Smooth muscle cell (in vitro differentiated cells): ENCODE measurements at regions not wholly inside any gene's neighbourhood (a gene's known extent, or its start where the extent isn't known, plus 50 kb on each side); places are given as distances from the start of the nearest gene placed in this dataset.
A peak's percentile ranks its signal among the peaks of the same experiment; 100 is the strongest.

Experiments used
- DNase-seq: peaks from one replicate; lab custom pipeline; 2025; ENCODE audit not compliant: unreplicated experiment; lab: John Stamatoyannopoulos, UW
- H2AFZ ChIP-seq: fragments of 200-600 bp; sonication (generic); 2 replicates; pipeline ENCODE4 v1.6.0; 2016; ENCODE audit warnings: antibody characterized with exemption, low read depth, mild to moderate bottlenecking
- H3F3A ChIP-seq: fragments of 200-600 bp; sonication (generic); 2 replicates; pipeline ENCODE4 v1.6.0; 2017; ENCODE audit warnings: antibody characterized with exemption, low read depth
- H3K27ac ChIP-seq: fragments of 200-600 bp; sonication (generic); 2 replicates; pipeline ENCODE4 v1.5.1; 2016; ENCODE audit warnings: low read depth, mild to moderate bottlenecking
- H3K27me3 ChIP-seq: fragments of 200-600 bp; sonication (generic); 2 replicates; pipeline ENCODE4 v1.6.1; 2016; ENCODE audit warnings: low read depth, mild to moderate bottlenecking
- H3K36me3 ChIP-seq: fragments of 200-600 bp; sonication (generic); 2 replicates; pipeline ENCODE4 v1.5.1; 2016; ENCODE audit warnings: low read depth
- H3K4me1 ChIP-seq: fragments of 200-600 bp; sonication (generic); 2 replicates; pipeline ENCODE4 v1.5.1; 2016; ENCODE audit warnings: low read depth
- H3K4me2 ChIP-seq: fragments of 200-600 bp; sonication (generic); 2 replicates; pipeline ENCODE4 v1.6.0; 2016; ENCODE audit warnings: mild to moderate bottlenecking
- H3K4me3 ChIP-seq: fragments of 200-600 bp; sonication (generic); 2 replicates; pipeline ENCODE4 v1.5.1; 2016; ENCODE audit warnings: mild to moderate bottlenecking
- H3K79me2 ChIP-seq: fragments of 200-600 bp; sonication (generic); 2 replicates; pipeline ENCODE4 v1.6.0; 2016; ENCODE audit warnings: low read depth, mild to moderate bottlenecking
- H3K9ac ChIP-seq: fragments of 200-600 bp; sonication (generic); 2 replicates; pipeline ENCODE4 v1.6.0; 2016; ENCODE audit warnings: low read depth
- H3K9me3 ChIP-seq: fragments of 200-600 bp; sonication (generic); replicated peaks from 2 replicates; pipeline ENCODE4 v1.5.1; 2016; ENCODE audit warnings: low read depth
- H4K20me1 ChIP-seq: fragments of 200-600 bp; sonication (generic); 2 replicates; pipeline ENCODE4 v1.6.0; 2016; ENCODE audit warnings: low read depth
- WGBS: methylation state at CpG from one replicate; pipeline ENCODE4 v1.1.7; 2016; ENCODE audit warnings: low lambda C conversion rate; 5-methylcytosine and 5-hydroxymethylcytosine counted together
- TF ChIP-seq, protein P1 (sequence below): fragments of 200-600 bp; sonication (generic); IDR thresholded peaks from 2 replicates; pipeline ENCODE4 v1.5.1; 2017; ENCODE audit warnings: borderline replicate concordance, mild to moderate bottlenecking, antibody characterized with exemption; ENCODE audit not compliant: insufficient read depth, poor library complexity, severe bottlenecking

DNA sequence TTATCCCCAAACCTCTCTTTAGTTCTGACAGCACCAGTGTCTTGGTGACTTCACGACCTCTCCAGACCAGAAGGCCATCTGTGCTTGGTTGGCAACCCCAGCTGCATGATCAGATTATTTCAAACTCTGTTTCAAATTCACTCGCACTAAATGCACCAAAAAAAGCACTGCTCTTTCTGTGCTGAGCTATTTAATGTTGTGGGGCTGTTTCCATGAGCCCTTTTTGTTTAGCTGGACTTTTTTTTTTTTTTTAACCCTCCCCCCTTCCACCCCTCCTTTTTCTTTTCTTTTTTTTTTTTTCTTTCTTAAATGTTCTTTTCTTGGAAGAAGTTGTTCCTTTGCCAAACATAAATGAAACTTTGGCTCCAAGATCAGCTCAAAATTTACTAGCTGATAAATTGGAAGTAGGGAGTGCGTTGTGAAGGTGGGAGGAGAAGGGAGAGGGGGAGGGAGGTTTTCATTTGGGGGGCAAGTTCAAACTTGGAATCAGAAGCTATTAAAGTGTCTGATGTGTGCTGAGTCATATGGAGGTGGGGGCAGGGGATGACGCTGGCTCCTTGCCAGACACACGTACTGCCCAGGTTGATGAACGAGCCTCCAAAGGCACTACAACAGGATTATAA is 543.0 kb upstream of the TNP1 start:
- Histone ChIP-seq H3K79me2 (no peaks in the 10 kb centered on the region), H3K4me2 (peak overlapping the region; percentile 39), H3K4me1 (peaks cover 5% of the 10 kb centered on the region), H2AFZ (no peak overlapping the region), H3K9me3 (no peaks in the 10 kb centered on the region), H3K27me3 (no peaks in the 10 kb centered on the region), H3K9ac (no peak overlapping the region), H4K20me1 (no peaks in the 10 kb centered on the region), H3K36me3 (no peaks in the 10 kb centered on the region), H3F3A (peaks cover 3% of the 10 kb centered on the region), H3K27ac (no peak overlapping the region), H3K4me3 (no peak overlapping the region)
- WGBS: 36% methylated on average over 6 of the region's 6 CpGs
- no peak for DNase-seq
- TF ChIP-seq, protein P1, sequence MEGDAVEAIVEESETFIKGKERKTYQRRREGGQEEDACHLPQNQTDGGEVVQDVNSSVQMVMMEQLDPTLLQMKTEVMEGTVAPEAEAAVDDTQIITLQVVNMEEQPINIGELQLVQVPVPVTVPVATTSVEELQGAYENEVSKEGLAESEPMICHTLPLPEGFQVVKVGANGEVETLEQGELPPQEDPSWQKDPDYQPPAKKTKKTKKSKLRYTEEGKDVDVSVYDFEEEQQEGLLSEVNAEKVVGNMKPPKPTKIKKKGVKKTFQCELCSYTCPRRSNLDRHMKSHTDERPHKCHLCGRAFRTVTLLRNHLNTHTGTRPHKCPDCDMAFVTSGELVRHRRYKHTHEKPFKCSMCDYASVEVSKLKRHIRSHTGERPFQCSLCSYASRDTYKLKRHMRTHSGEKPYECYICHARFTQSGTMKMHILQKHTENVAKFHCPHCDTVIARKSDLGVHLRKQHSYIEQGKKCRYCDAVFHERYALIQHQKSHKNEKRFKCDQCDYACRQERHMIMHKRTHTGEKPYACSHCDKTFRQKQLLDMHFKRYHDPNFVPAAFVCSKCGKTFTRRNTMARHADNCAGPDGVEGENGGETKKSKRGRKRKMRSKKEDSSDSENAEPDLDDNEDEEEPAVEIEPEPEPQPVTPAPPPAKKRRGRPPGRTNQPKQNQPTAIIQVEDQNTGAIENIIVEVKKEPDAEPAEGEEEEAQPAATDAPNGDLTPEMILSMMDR: no peak

DNA sequence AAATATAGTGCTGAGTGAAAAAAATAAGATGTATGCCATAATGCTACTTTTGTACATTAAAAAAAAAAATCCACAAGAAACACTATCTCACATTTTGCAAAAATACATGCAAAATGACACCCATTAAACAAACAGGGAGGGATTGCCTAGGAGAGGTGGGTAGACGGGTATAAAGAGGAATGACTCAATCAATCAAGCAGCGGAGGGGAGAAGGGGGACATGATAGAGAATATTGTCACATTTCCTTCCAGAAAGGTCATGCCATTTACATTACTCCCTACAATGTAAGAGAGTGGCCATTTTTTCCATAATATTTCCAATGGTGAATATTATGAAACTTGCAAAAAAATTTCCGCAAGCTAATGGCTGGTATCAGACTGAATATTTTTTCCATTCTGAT is 542.3 kb upstream of the TNP1 start:
- H3K36me3 ChIP-seq: no peaks in the 10 kb centered on the region
- no peak overlapping the region for H3K4me3 ChIP-seq
- WGBS: 99% methylated on average over 3 of the region's 3 CpGs
- DNase-seq: no peak
- H3K9ac ChIP-seq: no peak overlapping the region
- H4K20me1 ChIP-seq: no peaks in the 10 kb centered on the region
- H3K9me3 ChIP-seq: no peaks in the 10 kb centered on the region
- peaks cover 5% of the 10 kb centered on the region for H3K4me1 ChIP-seq
- H2AFZ ChIP-seq: no peak overlapping the region
- peaks cover 5% of the 10 kb centered on the region for H3F3A ChIP-seq
- H3K79me2 ChIP-seq: no peaks in the 10 kb centered on the region
- TF ChIP-seq, protein P1: no peak
- H3K27ac ChIP-seq: no peak overlapping the region
- no peak overlapping the region for H3K4me2 ChIP-seq
- H3K27me3 ChIP-seq: no peaks in the 10 kb centered on the region

DNA sequence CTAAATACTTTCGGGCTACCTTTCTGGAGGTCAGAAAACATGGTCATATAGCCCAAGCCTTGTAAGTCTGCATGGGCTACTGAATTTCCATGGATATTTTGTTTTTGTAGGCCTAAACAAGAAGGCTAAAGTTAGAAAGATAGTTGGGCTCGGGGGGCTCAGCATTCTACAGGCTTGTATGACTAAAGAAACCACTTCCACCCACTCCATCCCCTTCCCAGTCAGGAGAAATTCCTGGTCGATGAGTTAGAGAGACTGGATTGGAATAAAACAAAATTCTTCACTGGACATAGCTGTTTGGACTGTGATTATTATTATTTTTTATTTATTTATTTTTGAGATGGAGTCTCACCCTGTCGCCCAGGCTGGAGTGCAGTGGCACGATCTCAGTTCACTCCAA is 539.4 kb upstream of the TNP1 start:
- H3K9me3 ChIP-seq: no peaks in the 10 kb centered on the region
- peak overlapping the region; percentile 84 for H3K27ac ChIP-seq
- H3K9ac ChIP-seq: no peak overlapping the region
- 53% methylated on average over 5 of the region's 5 CpGs for WGBS
- no peaks in the 10 kb centered on the region for H3K36me3 ChIP-seq
- H3K4me2 ChIP-seq: peak overlapping the region; percentile 28
- H3K4me1 ChIP-seq: peaks cover 5% of the 10 kb centered on the region
- H4K20me1 ChIP-seq: no peaks in the 10 kb centered on the region
- no peak for DNase-seq
- H3K4me3 ChIP-seq: no peak overlapping the region
- H3K79me2 ChIP-seq: no peaks in the 10 kb centered on the region
- peaks cover 6% of the 10 kb centered on the region for H3F3A ChIP-seq
- TF ChIP-seq, protein P1: no peak
- no peak overlapping the region for H2AFZ ChIP-seq
- H3K27me3 ChIP-seq: no peaks in the 10 kb centered on the region

DNA sequence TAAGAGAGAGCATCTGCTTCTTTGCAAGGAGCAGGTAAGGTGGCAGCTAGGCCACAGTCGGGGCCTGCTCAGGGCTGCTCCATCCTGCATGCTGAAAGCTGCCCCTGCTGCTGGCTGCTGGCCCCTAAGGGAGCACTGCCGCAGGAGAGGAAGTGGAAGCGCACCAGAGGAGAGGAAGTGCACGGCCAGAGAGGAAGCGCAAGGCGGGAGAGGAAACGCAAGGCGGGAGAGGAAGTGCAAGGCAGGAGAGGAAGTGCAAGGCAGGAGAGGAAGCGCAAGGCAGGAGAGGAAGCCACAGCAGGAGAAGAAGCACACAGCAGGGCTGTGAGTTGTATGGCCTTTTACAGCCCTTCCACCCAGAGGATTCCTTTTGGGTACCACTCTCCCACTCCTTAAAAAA is 539.0 kb upstream of the TNP1 start:
- H3K4me2 ChIP-seq: peak overlapping the region; percentile 28
- H3F3A ChIP-seq: peaks cover 3% of the 10 kb centered on the region
- no peak overlapping the region for H2AFZ ChIP-seq
- no peak for DNase-seq
- H3K27me3 ChIP-seq: no peaks in the 10 kb centered on the region
- no peaks in the 10 kb centered on the region for H3K79me2 ChIP-seq
- no peak overlapping the region for H3K4me3 ChIP-seq
- H3K36me3 ChIP-seq: no peaks in the 10 kb centered on the region
- H3K9ac ChIP-seq: no peak overlapping the region
- TF ChIP-seq, protein P1: no peak
- H3K9me3 ChIP-seq: no peaks in the 10 kb centered on the region
- no peaks in the 10 kb centered on the region for H4K20me1 ChIP-seq
- peaks cover 5% of the 10 kb centered on the region for H3K4me1 ChIP-seq
- 86% methylated on average over 9 of the region's 9 CpGs for WGBS
- H3K27ac ChIP-seq: peak overlapping the region; percentile 84
